GM21360 (cell line): ENCODE measurements at regions not wholly inside any gene's neighbourhood (a gene's known extent, or its start where the extent isn't known, plus 50 kb on each side); places are given as distances from the start of the nearest gene placed in this dataset.
"Not testable (repeated sequence)": the region's sequence is repeated elsewhere in the genome, so short reads cannot be mapped to it uniquely, and the experiment has no call there.

ENCODE experiments used
- ATAC-seq: cut with Tn5 transposase; IDR thresholded peaks from one replicate; pipeline ENCODE4 v1.9.1; 2021; ENCODE audit warnings: mild to moderate bottlenecking, moderate library complexity; ENCODE audit not compliant: unreplicated experiment

- peak; percentile 95 for ATAC-seq
Observed at GRCh38 chr11:16605894-16606783, 132.3 kb upstream of the C11orf58 start.

GRCh38 chr11:16605389-16605893, 133.0 kb upstream of the C11orf58 start:
- ATAC-seq = no peak

DNA sequence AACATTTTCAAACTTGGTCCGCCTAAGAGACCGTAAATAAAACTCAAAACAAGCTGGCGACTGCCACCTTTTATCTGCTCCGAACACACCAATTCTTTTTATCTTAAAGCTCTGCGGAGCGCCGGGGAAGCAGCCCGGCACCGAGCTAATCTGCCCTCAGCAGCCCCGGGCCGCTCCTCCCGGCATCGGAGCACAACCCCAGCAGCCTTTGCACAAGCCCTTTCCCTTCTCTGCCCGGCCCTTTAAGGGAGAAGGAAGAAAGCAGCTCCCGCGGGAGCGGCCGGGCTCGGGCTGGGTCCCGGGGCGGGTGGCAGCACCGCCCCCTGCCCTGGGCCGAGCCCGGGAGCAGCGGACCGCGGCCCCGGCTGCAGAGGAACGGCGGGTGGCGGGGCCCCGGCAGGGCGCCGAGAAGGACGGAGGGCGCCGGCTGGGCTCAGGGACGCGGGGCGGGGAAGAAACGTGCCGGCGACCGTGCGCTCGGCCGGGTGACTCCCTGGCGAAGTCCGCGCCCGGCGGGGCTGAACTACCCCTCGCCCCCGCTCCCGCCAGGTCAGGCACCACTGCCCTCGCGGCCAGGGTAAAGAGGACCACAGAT, 133.6 kb upstream of the C11orf58 start:
- ATAC-seq = no peak

- ATAC-seq = no peak
Observed at GRCh38 chr11:16603890-16604793, 134.3 kb upstream of the C11orf58 start.

- no peak for ATAC-seq
Observed at GRCh38 chr11:16603245-16603644, 135.2 kb upstream of the C11orf58 start.

DNA sequence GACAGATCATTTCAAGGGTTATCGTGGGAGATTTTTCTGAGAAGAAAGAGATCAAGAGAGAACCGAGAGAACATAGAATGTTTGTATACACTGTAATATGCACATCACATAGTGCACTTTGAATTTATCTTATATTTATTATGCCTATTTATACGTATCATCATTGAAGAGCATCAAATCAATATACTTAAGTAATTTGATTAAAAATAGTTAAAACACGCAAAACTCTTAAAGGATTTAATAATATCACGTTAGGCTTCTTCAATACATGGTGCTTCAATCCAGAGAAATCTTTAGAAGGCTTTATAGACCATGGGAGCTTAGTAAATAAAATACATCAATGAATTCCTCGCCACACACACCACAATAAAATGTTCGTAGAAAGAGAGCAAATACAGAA, 139.5 kb upstream of the C11orf58 start:
- no peak for ATAC-seq

GRCh38 chr11:16598032-16598431, 140.4 kb upstream of the C11orf58 start:
- ATAC-seq = no peak

- ATAC-seq = no peak
Observed at GRCh38 chr11:16596231-16596630, 142.2 kb upstream of the C11orf58 start.

GRCh38 chr11:16591157-16591556, 147.3 kb upstream of the C11orf58 start:
- ATAC-seq = no peak

GRCh38 chr11:16587670-16588069, 150.8 kb upstream of the C11orf58 start:
- no peak for ATAC-seq

GRCh38 chr11:16584569-16584968, 153.9 kb upstream of the C11orf58 start:
- ATAC-seq = no peak

DNA sequence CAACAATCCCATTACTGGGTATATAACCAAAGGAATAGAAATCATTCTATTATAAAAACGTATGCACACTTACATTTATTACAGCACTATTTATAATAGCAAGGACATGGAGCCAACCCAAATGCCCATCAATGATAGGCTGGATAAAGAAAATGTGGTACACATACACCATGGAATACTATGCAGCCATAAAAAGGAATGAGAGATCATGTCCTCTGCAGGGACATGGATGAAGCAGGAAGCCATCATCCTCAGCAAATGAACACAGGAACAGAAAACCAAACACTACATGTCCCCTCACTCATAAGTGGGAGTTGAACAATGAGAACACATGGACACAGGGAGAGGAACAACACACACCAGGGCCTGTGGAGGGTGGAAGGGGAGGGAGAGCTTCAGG, 157.4 kb upstream of the C11orf58 start:
- not testable (repeated sequence) for ATAC-seq

GRCh38 chr11:16577490-16577889, 161.0 kb upstream of the C11orf58 start:
- ATAC-seq = no peak

- ATAC-seq = not testable (repeated sequence)
Observed at GRCh38 chr11:16574889-16575288, 163.6 kb upstream of the C11orf58 start.

DNA sequence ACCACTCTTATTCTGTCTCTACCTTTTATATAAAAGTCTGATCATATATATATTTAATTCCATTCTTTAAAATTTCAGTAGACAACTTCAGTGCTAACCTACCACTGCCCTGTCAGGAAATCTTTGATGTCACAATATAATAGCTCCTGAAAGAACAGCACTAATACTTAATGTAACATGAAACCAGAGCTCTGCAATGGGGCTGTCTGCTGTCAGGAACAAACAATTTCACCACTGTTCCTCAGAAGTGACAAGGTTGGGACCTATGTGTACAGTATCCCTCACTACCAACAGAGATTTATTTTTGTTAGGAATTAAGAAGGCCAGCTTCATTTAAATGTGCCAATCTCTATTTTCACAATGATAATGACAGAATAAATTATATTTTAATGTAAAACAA, 165.5 kb upstream of the C11orf58 start:
- ATAC-seq = no peak

- ATAC-seq = no peak
Observed at GRCh38 chr11:16561150-16561549, 177.3 kb upstream of the C11orf58 start.

GRCh38 chr11:16558494-16558893, 180.0 kb upstream of the C11orf58 start:
- no peak for ATAC-seq

DNA sequence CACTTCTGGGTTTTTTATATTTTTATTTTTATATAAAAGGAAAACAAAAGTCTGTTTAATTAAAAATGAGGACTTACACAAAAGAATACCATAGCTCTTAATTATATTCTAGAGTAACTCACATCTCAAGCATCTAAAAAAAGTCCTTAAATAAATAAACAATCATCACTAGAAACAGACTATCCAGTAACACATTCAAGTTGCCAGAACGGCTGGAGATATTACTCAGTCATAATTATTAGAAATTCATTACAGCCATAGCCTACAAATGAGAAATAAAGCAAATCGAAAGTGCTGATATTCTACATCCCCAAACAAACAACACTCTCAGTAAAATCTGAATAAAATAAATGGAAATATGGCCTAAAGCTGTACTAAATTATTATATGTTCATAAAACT, 182.5 kb upstream of the C11orf58 start:
- no peak for ATAC-seq

DNA sequence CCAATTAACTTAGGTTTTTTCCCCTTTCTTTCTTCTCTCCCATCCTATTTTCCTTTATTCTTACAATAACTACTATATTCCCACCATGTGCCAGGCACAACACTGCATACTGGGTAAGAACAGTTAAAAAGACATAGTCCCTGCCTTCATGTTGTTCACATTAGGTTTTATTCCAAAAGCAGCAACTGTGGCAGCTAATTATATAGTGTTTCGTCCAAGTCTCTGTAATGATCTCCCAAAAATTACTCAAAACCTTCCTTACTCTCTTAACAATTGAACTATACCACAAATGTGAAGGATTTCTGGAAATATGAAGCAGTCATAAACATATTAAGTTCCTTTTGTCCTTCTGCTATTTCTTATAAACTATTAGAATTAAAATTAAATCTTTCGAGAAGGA, 184.1 kb upstream of the C11orf58 start:
- ATAC-seq = no peak

- ATAC-seq = no peak
Observed at GRCh38 chr11:16547879-16548278, 190.6 kb upstream of the C11orf58 start.

- no peak for ATAC-seq
Observed at GRCh38 chr11:16543642-16544041, 187.3 kb upstream of the SOX6 start.
